Stimulated activated CD4-positive, alpha-beta T cell treated with anti-CD3 and anti-CD28 coated beads, Interleukin-15, amount 100 ng/mL, for 24 hours (primary cell): ENCODE measurements at regions not wholly inside any gene's neighbourhood (a gene's known extent, or its start where the extent isn't known, plus 50 kb on each side); places are given as distances from the start of the nearest gene placed in this dataset.
"Not testable (repeated sequence)": the region's sequence is repeated elsewhere in the genome, so short reads cannot be mapped to it uniquely, and the experiment has no call there.

Source experiments
- DNase-seq: peaks from one replicate; pipeline ENCODE4 v3.0.0-alpha.2; 2020

DNA sequence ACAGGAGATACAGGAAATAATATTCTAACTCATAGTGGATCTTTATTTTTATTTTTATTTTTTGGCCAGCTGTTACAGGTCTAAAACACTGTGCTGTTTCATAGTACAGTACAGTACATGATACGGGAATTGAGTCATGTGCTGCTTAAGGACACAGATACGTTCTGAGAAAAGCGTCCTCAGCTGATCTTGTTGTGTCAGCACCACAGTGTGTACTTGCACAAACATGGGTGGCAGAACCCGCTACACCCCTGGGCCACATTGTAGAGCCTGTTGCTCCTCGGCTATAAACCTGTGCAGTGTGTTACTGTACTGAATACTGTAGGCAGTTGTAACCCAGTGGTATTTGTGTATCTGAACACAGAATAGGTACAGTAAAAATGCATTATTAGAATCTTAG lies 183.4 kb downstream of the OR4M2 start:
- DNase-seq: peak; percentile 34

GRCh38 chr15:22264272-22264671 lies 183.9 kb downstream of the OR4M2 start:
- DNase-seq: not testable (repeated sequence)

DNA sequence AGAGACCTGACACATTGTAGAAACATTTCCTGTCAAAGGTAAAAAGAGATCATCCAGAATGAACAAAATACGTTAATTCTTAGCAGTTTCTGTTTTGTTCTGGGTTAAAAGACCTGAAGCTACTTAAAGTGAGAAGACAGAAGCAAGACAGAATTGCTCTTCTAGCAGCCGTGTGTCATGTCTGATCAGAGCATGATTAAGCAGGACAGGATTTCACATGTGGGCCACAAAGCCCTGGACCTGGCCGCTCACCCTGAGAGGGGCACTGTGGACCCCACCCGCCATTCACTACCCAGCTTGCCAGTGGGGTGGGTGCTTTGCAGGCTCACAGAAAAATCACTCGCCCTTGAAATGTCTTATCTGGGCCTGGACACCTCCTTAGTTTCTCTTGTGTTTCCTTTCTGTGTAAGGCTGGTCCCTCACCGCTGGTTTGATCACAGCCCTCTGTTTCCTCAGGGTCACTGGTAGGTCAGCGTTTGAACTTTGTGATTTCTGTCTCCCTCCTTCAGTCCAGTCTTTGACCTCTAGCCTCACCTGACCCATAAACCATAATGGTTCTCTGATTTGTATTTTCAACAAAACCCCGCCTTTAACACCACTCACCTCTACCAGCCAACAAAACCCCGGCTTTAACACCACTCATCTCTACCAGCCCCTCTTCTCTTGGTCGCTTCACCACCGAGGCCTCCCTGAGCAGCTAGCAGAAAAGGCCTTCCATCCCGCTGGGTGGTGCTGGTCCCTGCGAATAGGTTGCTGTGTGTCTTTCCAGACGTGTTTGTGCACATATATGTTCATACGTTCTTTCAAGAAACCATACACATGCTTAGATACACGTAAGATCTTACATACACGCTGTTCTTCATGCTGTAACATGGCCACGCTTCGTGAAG lies 185.0 kb downstream of the OR4M2 start:
- peak; percentile 47 for DNase-seq

- no peak for DNase-seq
These were observed 185.6 kb downstream of the OR4M2 start for GRCh38 chr15:22265970-22266369.

GRCh38 chr15:22267761-22268160 lies 187.4 kb downstream of the OR4M2 start:
- no peak for DNase-seq

DNA sequence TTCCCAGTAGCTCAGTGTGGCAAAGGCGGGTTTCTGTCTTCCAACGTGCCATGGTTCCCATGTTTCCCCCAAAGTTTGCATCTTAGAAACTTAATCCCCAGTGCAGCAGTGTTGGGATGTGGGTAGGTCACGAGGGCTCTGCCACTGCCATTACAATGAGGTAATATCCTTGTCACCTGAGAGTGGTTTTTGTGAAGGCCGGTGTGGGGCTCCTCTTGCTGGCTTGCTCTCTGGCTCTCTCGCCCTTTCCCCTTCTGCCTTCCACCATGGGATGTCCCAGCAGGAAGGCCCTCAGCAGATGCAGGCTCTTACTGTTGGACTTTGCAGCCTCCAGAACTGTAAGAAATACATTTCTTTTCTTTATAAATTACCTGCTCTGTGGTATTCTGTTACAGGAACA lies 187.9 kb downstream of the OR4M2 start:
- not testable (repeated sequence) for DNase-seq

DNA sequence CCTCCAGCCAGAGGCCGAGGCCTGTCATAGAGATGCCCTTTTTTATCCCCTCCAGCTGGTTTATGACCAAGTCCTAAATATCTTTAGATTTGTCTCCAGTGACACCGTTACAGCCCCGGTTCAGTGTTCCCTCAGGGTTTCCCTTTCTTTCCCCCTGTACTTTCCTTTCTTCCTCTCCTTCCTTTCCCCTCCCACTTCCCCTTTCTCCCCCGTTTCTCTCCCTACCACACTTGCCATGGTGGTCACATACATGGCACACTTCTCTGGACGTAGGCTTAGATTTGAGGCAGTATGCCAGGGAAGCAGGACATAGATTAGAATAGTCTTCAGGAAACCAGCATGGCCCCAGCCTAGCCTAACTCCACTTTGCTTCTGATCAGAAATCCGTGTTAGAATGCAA lies 188.3 kb downstream of the OR4M2 start:
- not testable (repeated sequence) for DNase-seq

- DNase-seq: not testable (repeated sequence)
These were observed 186.2 kb upstream of the GOLGA6L22 start for GRCh38 chr15:22272286-22273160.

GRCh38 chr15:22273185-22273584 lies 185.5 kb upstream of the GOLGA6L22 start:
- DNase-seq: not testable (repeated sequence)

GRCh38 chr15:22274376-22274775 lies 184.3 kb upstream of the GOLGA6L22 start:
- DNase-seq: not testable (repeated sequence)

- not testable (repeated sequence) for DNase-seq
These were observed 177.9 kb upstream of the GOLGA6L22 start for GRCh38 chr15:22280770-22281169.

DNA sequence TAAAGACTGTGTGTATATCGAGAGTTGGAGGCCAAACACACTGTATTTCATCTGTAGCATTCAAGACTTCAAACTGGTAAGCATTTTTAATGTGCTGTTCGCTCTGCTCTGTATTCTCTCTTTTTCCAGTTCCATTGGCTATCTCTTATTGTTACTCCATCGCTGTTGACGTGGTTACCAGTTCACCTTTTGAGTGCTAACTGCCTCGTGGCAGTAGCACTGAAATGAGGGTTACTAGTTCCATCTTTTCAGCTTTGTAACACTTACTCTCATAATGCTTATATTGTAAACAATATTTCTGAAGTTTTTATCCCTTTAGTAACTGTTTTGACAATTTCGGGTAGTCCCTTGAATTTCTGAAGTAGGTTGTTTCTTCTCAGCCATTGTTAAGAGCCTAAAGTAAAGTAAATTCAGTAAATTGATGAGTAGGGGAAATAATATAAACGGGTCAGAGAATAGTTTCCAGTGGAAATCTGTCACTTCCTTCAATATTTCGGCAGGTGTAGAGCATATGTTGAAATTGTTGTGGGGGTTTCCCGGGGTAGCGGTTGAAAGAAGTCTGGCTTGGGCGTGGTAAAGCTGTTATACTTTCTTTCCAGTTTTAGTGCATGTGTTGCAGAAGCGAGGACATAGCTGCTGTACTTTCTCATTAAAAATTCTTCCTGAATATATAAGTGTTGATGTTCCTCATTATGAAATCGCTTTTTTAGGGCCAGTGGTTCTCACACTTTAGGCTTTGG lies 175.7 kb upstream of the GOLGA6L22 start:
- DNase-seq: peak; percentile 44

DNA sequence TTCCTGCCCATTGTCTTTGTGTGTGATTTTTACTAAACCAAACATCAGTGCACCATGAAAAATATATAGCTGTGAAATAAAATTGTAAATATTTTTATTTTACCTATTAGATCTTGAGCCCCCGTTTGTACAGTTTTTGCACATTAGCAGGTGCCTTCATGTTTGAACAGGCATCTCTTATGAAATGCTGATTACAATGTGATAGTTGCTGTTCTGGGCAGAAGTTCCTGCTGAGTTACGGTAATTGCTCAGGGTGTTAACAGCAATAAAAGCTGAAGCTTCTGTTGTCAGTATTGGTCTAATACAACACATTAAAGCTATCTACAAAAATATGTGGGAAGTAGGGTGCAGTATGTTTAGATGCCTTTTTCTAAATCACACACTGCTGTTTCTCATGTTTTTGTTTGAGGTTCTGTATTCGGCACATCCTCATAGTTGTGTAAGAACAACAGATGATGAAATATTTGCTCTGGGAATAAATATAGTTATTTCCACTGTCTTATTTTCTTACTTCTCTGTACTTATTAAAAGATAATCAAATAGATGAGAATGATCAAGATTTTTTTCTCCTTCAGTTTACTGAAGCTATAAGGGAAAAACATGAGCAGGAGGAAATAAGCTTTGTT lies 173.8 kb upstream of the GOLGA6L22 start:
- DNase-seq: not testable (repeated sequence)

DNA sequence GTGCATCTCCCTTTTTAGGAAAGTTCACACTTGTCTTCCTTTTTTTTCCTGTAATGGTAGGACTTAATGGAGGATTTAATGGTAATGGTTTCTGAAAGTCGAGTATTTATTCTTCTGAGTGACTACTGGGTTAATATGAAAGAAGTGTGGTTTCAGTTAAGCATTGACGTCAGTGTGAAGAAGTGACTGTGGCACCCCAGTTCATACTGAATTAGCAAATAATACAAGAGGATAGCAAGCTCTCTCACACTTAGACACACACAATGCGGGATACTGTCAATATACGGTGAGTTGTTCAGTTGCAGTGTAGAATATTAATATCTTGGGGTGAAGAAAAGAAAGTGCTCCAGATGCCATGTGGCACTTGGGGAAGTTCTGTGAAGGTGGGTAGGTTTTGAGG lies 167.6 kb upstream of the GOLGA6L22 start:
- DNase-seq: not testable (repeated sequence)

DNA sequence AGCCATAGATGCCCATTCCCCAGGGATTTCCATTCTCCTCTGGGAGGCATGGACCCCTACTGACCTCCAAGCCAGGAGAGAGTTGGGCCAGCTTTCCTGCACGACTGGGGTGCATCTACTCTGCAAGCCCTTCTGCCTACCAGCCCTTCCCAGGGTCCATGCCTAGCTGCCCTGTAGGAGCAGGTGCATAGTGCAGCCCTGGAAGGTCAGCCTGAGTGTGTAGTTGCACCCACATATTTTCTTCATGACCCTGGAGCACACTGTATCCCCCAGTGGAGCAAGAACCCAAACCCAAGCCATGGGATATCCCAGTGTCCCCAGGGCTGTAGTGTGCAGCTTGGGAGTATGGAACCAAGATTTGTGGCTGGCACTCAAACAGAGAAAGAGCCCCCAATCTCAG lies 155.6 kb upstream of the GOLGA6L22 start:
- not testable (repeated sequence) for DNase-seq
